ENCODE measurements at regions not wholly inside any gene's neighbourhood (a gene's known extent, or its start where the extent isn't known, plus 50 kb on each side); places are given as distances from the start of the nearest gene placed in this dataset.
"Not testable (repeated sequence)": the region's sequence is repeated elsewhere in the genome, so short reads cannot be mapped to it uniquely, and the experiment has no call there.

GRCh38 chr4:12492730-12493393, 991.3 kb downstream of the RAB28 start:
- H3K27me3 Mint-ChIP-seq, result no peaks in the 10 kb centered on the region
- DNase-seq, result no peak
- no peaks in the 10 kb centered on the region for H3K36me3 Mint-ChIP-seq (ENCODE audit: low read depth)
- no peak overlapping the region for H3K4me3 Mint-ChIP-seq
- H3K27ac Mint-ChIP-seq, result no peak overlapping the region
- peaks cover 11% of the 10 kb centered on the region for H3K9me3 Mint-ChIP-seq
- no peaks in the 10 kb centered on the region for H3K4me1 Mint-ChIP-seq (ENCODE audit: low read depth)

DNA sequence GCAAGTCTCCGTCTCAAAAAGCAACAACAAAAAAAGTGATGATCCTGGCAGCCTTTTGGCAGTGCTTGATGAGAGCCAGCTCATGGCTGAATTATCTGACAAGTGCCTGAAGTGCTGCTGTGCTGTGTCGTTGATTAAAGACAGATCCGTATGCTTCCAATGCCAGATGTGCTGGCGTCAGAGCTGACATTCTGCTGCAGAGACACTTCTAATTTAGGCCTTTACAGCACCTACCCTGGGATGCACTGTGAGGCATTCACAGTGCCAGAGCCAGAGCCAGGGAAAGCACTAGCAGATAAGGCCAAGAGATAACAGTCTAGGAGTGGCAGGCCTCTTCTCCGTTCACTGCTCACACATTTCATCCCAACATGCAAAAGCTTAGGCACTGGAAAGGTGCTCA, 995.5 kb downstream of the RAB28 start:
- H3K27ac Mint-ChIP-seq, result no peak overlapping the region
- no peak for DNase-seq
- H3K36me3 Mint-ChIP-seq (ENCODE audit: low read depth), result no peaks in the 10 kb centered on the region
- no peaks in the 10 kb centered on the region for H3K27me3 Mint-ChIP-seq
- H3K4me3 Mint-ChIP-seq, result no peak overlapping the region
- H3K9me3 Mint-ChIP-seq, result peaks cover 19% of the 10 kb centered on the region
- no peaks in the 10 kb centered on the region for H3K4me1 Mint-ChIP-seq (ENCODE audit: low read depth)

GRCh38 chr4:12487000-12487399, 997.1 kb downstream of the RAB28 start:
- peaks cover 20% of the 10 kb centered on the region for H3K9me3 Mint-ChIP-seq

DNA sequence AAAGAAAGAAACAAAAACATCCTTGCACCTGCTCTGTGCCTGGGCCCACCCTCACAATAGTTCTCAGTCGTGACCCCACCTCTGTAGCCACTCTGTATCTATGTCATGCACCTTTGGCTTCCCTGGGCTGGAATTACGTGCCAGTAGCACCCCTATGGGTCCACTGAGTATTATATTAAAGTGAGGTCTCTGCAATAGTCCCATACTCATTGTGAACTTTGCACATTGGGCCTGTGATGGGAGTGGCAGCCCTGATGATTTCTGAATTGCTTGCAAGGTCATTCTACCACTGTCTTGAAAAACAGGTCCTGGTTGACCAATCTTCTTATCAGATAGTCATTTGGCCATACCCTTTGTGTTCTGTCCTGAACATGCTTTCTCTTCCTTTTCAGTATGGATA, 1012.1 kb downstream of the RAB28 start:
- no peak for DNase-seq
- H3K36me3 Mint-ChIP-seq (ENCODE audit: low read depth), result no peaks in the 10 kb centered on the region
- H3K9me3 Mint-ChIP-seq, result peaks cover 15% of the 10 kb centered on the region
- no peak overlapping the region for H3K4me3 Mint-ChIP-seq
- no peaks in the 10 kb centered on the region for H3K4me1 Mint-ChIP-seq (ENCODE audit: low read depth)
- no peaks in the 10 kb centered on the region for H3K27me3 Mint-ChIP-seq
- no peak overlapping the region for H3K27ac Mint-ChIP-seq

More at GRCh38 chr4:12487000-12487399, 997.1 kb downstream of the RAB28 start:
- Mint-ChIP-seq H3K27ac (no peak overlapping the region), H3K4me3 (no peak overlapping the region), H3K36me3 (ENCODE audit: low read depth) (no peaks in the 10 kb centered on the region), H3K27me3 (no peaks in the 10 kb centered on the region), H3K4me1 (ENCODE audit: low read depth) (no peaks in the 10 kb centered on the region)
- no peak for DNase-seq

GRCh38 chr4:12471193-12471592, 1012.9 kb downstream of the RAB28 start:
- no peak for DNase-seq
- H3K4me1 Mint-ChIP-seq (ENCODE audit: low read depth), result no peaks in the 10 kb centered on the region
- H3K4me3 Mint-ChIP-seq, result no peak overlapping the region
- no peak overlapping the region for H3K27ac Mint-ChIP-seq
- peaks cover 15% of the 10 kb centered on the region for H3K9me3 Mint-ChIP-seq
- no peaks in the 10 kb centered on the region for H3K36me3 Mint-ChIP-seq (ENCODE audit: low read depth)
- H3K27me3 Mint-ChIP-seq, result no peaks in the 10 kb centered on the region

- not testable (repeated sequence) for H3K36me3 Mint-ChIP-seq (ENCODE audit: low read depth); H3K27ac Mint-ChIP-seq; DNase-seq; H3K4me1 Mint-ChIP-seq (ENCODE audit: low read depth); H3K27me3 Mint-ChIP-seq; H3K4me3 Mint-ChIP-seq
- peaks cover 13% of the 10 kb centered on the region for H3K9me3 Mint-ChIP-seq
Measured at GRCh38 chr4:12461576-12461975, 1022.6 kb downstream of the RAB28 start.

GRCh38 chr4:12459126-12459525, 1025.0 kb downstream of the RAB28 start:
- peaks cover 13% of the 10 kb centered on the region for H3K9me3 Mint-ChIP-seq
- no peak for DNase-seq
- no peak overlapping the region for H3K27ac Mint-ChIP-seq
- H3K4me1 Mint-ChIP-seq (ENCODE audit: low read depth), result no peaks in the 10 kb centered on the region
- H3K36me3 Mint-ChIP-seq (ENCODE audit: low read depth), result no peaks in the 10 kb centered on the region
- H3K4me3 Mint-ChIP-seq, result no peak overlapping the region
- H3K27me3 Mint-ChIP-seq, result no peaks in the 10 kb centered on the region

GRCh38 chr4:12458621-12459020, 1025.5 kb downstream of the RAB28 start:
- no peak for DNase-seq
- H3K27me3 Mint-ChIP-seq, result no peaks in the 10 kb centered on the region
- no peak overlapping the region for H3K27ac Mint-ChIP-seq
- H3K9me3 Mint-ChIP-seq, result peaks cover 13% of the 10 kb centered on the region
- H3K36me3 Mint-ChIP-seq (ENCODE audit: low read depth), result no peaks in the 10 kb centered on the region
- no peaks in the 10 kb centered on the region for H3K4me1 Mint-ChIP-seq (ENCODE audit: low read depth)
- H3K4me3 Mint-ChIP-seq, result no peak overlapping the region

- Mint-ChIP-seq H3K27ac (no peak overlapping the region), H3K4me1 (ENCODE audit: low read depth) (no peaks in the 10 kb centered on the region), H3K9me3 (peaks cover 19% of the 10 kb centered on the region), H3K27me3 (no peaks in the 10 kb centered on the region), H3K4me3 (no peak overlapping the region), H3K36me3 (ENCODE audit: low read depth) (no peaks in the 10 kb centered on the region)
- no peak for DNase-seq
Measured at GRCh38 chr4:12452291-12452690, 1023.6 kb upstream of the HS3ST1 start.

GRCh38 chr4:12447451-12447850, 1018.8 kb upstream of the HS3ST1 start:
- Mint-ChIP-seq H3K27me3 (no peaks in the 10 kb centered on the region), H3K9me3 (peaks cover 27% of the 10 kb centered on the region), H3K4me1 (ENCODE audit: low read depth) (no peaks in the 10 kb centered on the region), H3K4me3 (no peak overlapping the region), H3K27ac (no peak overlapping the region), H3K36me3 (ENCODE audit: low read depth) (no peaks in the 10 kb centered on the region)
- DNase-seq, result no peak

DNA sequence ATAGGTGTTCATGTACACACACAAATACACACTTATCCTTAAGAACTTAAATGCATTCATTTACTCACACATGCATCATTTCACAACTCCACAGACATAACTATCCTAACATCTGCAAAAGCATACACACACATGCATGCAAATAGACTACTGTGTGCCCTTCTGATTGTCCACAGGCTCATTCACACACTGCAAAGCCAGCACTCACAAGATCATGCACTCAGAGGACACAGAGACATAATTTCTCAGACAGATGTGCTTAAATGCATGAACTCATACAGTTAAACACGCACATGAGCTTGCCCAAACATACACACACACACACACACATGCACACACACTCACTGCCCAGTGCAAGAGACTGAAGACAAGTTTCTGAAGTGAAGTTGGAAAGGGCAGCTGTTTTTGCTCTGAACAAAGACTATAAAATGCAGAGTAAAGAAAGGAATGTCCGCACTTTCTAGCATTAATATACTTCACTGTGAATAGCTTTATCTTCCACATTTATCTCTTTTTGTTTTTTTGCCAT, 1018.0 kb upstream of the HS3ST1 start:
- Mint-ChIP-seq H3K9me3 (peaks cover 25% of the 10 kb centered on the region), H3K4me3 (no peak overlapping the region), H3K36me3 (ENCODE audit: low read depth) (no peaks in the 10 kb centered on the region), H3K4me1 (ENCODE audit: low read depth) (no peaks in the 10 kb centered on the region), H3K27me3 (no peaks in the 10 kb centered on the region), H3K27ac (no peak overlapping the region)
- DNase-seq, result no peak

DNA sequence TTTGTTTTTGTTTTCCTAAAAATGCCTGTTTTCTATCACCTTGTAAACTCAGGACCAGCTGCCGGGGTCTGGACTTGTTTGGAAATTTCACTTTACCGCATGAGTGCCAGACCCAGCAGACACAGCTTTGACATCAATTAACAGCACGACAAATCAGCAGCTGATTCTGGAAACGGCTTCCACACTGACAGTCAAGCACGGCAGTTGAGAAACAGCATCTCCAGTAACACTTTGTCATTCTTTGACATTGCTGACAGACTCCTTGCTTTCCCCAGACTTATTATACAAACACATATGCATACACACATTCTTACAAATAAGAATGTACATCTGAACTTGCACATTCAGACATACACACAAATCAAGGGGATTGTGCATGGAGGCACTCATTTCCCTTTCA, 1017.6 kb upstream of the HS3ST1 start:
- H3K4me1 Mint-ChIP-seq (ENCODE audit: low read depth), result no peaks in the 10 kb centered on the region
- H3K9me3 Mint-ChIP-seq, result peaks cover 24% of the 10 kb centered on the region
- no peak overlapping the region for H3K27ac Mint-ChIP-seq

GRCh38 chr4:12445711-12446235, 1017.1 kb upstream of the HS3ST1 start:
- Mint-ChIP-seq H3K9me3 (peaks cover 24% of the 10 kb centered on the region), H3K4me1 (ENCODE audit: low read depth) (no peaks in the 10 kb centered on the region), H3K4me3 (no peak overlapping the region), H3K36me3 (ENCODE audit: low read depth) (no peaks in the 10 kb centered on the region), H3K27me3 (no peaks in the 10 kb centered on the region), H3K27ac (no peak overlapping the region)
- DNase-seq, result no peak

More for the DNA sequence above, 1017.6 kb upstream of the HS3ST1 start:
- Mint-ChIP-seq H3K27me3 (no peaks in the 10 kb centered on the region), H3K4me3 (no peak overlapping the region), H3K36me3 (ENCODE audit: low read depth) (no peaks in the 10 kb centered on the region)
- DNase-seq, result no peak

DNA sequence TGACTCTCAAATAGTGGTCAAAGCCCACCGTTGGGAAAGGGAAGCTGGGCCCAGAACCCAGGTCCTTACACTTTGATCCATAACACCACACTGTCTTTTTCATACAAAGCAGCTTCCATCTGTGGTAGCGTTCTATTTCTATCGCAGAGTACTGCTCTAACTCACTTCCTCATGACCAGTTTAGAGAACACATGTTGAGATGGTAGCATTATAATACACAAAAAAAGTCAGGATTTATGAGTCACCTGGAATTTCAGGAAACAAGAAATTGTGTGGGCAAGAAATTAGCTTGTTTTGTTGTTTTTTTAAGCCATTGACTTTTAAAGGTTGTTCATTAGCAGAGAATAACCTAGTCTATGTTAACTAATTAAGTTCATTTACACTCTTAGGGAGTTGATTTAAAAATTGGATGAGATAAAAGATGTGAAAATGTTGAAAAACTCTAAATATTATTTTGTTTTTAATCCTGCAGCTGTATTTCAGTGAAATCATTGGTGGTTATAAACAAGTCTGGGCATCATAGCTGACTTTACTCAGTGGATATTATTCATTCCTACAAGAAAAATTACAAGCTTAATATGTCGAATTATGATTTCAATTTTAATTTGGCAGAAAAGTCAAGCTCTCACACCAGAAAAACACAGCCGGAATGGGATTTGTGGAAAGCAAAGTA, 1011.1 kb upstream of the HS3ST1 start:
- Mint-ChIP-seq H3K36me3 (ENCODE audit: low read depth) (no peaks in the 10 kb centered on the region), H3K27me3 (no peaks in the 10 kb centered on the region), H3K4me3 (no peak overlapping the region), H3K4me1 (ENCODE audit: low read depth) (no peaks in the 10 kb centered on the region), H3K9me3 (peaks cover 7% of the 10 kb centered on the region), H3K27ac (no peak overlapping the region)
- DNase-seq, result no peak

GRCh38 chr4:12431259-12431658, 1002.6 kb upstream of the HS3ST1 start:
- not testable (repeated sequence) for H3K4me1 Mint-ChIP-seq (ENCODE audit: low read depth); H3K36me3 Mint-ChIP-seq (ENCODE audit: low read depth); H3K27ac Mint-ChIP-seq; H3K27me3 Mint-ChIP-seq; H3K4me3 Mint-ChIP-seq; DNase-seq
- peaks cover 12% of the 10 kb centered on the region for H3K9me3 Mint-ChIP-seq
